ENCODE measurements at regions not wholly inside any gene's neighbourhood (a gene's known extent, or its start where the extent isn't known, plus 50 kb on each side); places are given as distances from the start of the nearest gene placed in this dataset.

DNA sequence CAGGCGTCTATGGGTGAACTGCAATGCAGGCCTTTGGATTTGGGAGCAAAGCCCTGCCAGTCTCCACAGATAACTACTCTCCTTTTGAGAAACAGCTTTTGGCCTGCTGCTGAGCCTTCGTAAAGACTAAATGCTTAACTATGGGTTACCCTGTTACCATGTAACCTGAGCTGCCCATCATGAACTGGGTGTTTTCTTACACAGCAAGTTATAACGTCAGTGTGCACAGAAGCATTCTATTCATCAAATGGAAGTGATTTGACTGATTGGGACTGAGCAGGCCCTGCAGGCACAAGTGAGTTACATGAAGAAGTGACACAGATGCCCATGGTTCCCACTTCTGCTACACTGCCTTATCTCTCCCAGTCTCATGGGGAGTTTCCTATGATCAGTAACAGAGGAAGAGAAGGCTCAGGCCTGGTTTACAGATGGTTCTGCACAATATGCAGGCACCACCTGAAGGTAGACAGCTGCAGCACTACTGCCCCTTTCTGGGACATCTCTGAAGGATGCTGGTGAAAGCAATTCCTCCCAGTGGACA, 319.1 kb downstream of the CD83 start:
- no peak for TF ChIP-seq POLR2A (IDR thresholded peaks at IDR 0.05)
- TF ChIP-seq, protein P1, sequence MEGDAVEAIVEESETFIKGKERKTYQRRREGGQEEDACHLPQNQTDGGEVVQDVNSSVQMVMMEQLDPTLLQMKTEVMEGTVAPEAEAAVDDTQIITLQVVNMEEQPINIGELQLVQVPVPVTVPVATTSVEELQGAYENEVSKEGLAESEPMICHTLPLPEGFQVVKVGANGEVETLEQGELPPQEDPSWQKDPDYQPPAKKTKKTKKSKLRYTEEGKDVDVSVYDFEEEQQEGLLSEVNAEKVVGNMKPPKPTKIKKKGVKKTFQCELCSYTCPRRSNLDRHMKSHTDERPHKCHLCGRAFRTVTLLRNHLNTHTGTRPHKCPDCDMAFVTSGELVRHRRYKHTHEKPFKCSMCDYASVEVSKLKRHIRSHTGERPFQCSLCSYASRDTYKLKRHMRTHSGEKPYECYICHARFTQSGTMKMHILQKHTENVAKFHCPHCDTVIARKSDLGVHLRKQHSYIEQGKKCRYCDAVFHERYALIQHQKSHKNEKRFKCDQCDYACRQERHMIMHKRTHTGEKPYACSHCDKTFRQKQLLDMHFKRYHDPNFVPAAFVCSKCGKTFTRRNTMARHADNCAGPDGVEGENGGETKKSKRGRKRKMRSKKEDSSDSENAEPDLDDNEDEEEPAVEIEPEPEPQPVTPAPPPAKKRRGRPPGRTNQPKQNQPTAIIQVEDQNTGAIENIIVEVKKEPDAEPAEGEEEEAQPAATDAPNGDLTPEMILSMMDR (IDR thresholded peaks at IDR 0.05 in 4 of 5, conservative IDR thresholded peaks at IDR 0.05 in 1 of 5): no peak
